Panc1 (cell line): ENCODE measurements at regions not wholly inside any gene's neighbourhood (a gene's known extent, or its start where the extent isn't known, plus 50 kb on each side); places are given as distances from the start of the nearest gene placed in this dataset.

ENCODE experiments used
- ATAC-seq: fragments of 200-7000 bp; cut with Tn5 transposase; 2 replicates; pipeline ENCODE4 v1.9.1; 2020; ENCODE audit warnings: mild to moderate bottlenecking, moderate library complexity
- BruUV-seq: library from RNA; stranded (reverse); fragments of 400-500 nt; replicated peaks from 2 replicates; lab custom pipeline; 2021; lab: Mats Ljungman, UMichigan
- CTCF ChIA-PET: fragments of 300-600 bp; sonication (Branson Sonifier 250); formaldehyde crosslinking; loops from one replicate; lab custom pipeline; 2022; ENCODE audit warnings: antibody characterized with exemption; lab: Charles Lee
- POLR2A ChIA-PET: fragments of 300-600 bp; sonication (Branson Sonifier 250); formaldehyde crosslinking; loops from one replicate; lab custom pipeline; 2022; ENCODE audit warnings: antibody characterized with exemption; lab: Charles Lee
- DNase-seq: peaks from one replicate; pipeline ENCODE4 v3.0.0-alpha.2; 2010; ENCODE audit warnings: low read depth, low spot score
- H3K27ac ChIP-seq: 2 replicates; pipeline ENCODE4 v1.5.1; 2011; ENCODE audit warnings: mild to moderate bottlenecking, low read length, inconsistent platforms
- H3K27me3 ChIP-seq: fragments of 200-500 bp; sonication (Bioruptor generic); 2 replicates; pipeline ENCODE4 v1.6.0; 2014; ENCODE audit warnings: low read length, inconsistent platforms; ENCODE audit not compliant: control insufficient read depth, insufficient read depth
- H3K36me3 ChIP-seq: fragments of 200-500 bp; sonication (Bioruptor generic); 2 replicates; pipeline ENCODE4 v1.5.1; 2014; ENCODE audit warnings: inconsistent platforms, mild to moderate bottlenecking, low read length, moderate library complexity; ENCODE audit not compliant: control insufficient read depth, insufficient read depth
- H3K4me1 ChIP-seq: 2 replicates; pipeline ENCODE4 v1.5.1; 2011; ENCODE audit warnings: inconsistent platforms, mild to moderate bottlenecking, low read length, moderate library complexity; ENCODE audit not compliant: control insufficient read depth, insufficient read depth
- H3K4me3 ChIP-seq, 2 experiments: 2 replicates each; pipeline ENCODE4 v1.5.1; 2011 to 2012; ENCODE audit warnings: low read depth in 2 of 2, low read length in 2 of 2, mild to moderate bottlenecking in 2 of 2, inconsistent platforms in 1 of 2, moderate library complexity in 1 of 2
- H3K9me3 ChIP-seq: fragments of 200-500 bp; sonication (Bioruptor generic); 2 replicates; pipeline ENCODE4 v1.5.1; 2014; ENCODE audit warnings: low read depth, mild to moderate bottlenecking, inconsistent platforms, low read length, moderate library complexity; ENCODE audit not compliant: control insufficient read depth, insufficient read depth
- CTCF ChIP-seq: fragments of 450-650 bp; IDR thresholded peaks from 2 replicates; pipeline ENCODE4 v1.5.1; 2017; ENCODE audit warnings: mild to moderate bottlenecking
- POLR2AphosphoS5 ChIP-seq: IDR thresholded peaks from 2 replicates; pipeline ENCODE4 v1.6.1; 2012; ENCODE audit warnings: mild to moderate bottlenecking, low read depth, low read length, moderate library complexity
- REST ChIP-seq, 2 experiments: IDR thresholded peaks; 2 replicates each; pipeline ENCODE4 v1.6.1; 2011 to 2012; ENCODE audit warnings: low read depth in 2 of 2, control low read depth in 1 of 2, low read length in 1 of 2, mild to moderate bottlenecking in 1 of 2, moderate library complexity in 1 of 2; ENCODE audit not compliant: insufficient read depth in 1 of 2
- SIN3A ChIP-seq: IDR thresholded peaks from 2 replicates; pipeline ENCODE4 v1.6.1; 2012; ENCODE audit warnings: low read depth, mild to moderate bottlenecking, low read length, moderate library complexity, borderline replicate concordance; ENCODE audit not compliant: insufficient read depth
- TCF7L2 ChIP-seq: IDR thresholded peaks from 2 replicates; pipeline ENCODE4 v1.6.1; 2011; ENCODE audit warnings: mild to moderate bottlenecking, low read depth, low read length, inconsistent platforms
- in situ Hi-C: cut with HindIII; loops from 2 replicates; pipeline ENCODE4 v1.10.0; 2016; ENCODE audit warnings: low sequenced_read_pairs, low pct_unique_long_range_greater_than_20kb
- intact Hi-C: fragments of 100-400 bp; cut with micrococcal nuclease; formaldehyde crosslinking; loops from one replicate; pipeline ENCODE4 v1.10.0; 2022; ENCODE audit not compliant: unreplicated experiment

GRCh38 chr2:5285061-5285460 lies 407.1 kb upstream of the SOX11 start:
- H3K4me1 ChIP-seq, result no peaks in the 10 kb centered on the region
- no peak overlapping the region for H3K4me3 ChIP-seq
- no peaks in the 10 kb centered on the region for H3K27me3 ChIP-seq
- no peaks in the 10 kb centered on the region for H3K9me3 ChIP-seq
- H3K36me3 ChIP-seq, result no peaks in the 10 kb centered on the region
- DNase-seq (no peak), ATAC-seq (no peak)
- TF ChIP-seq SIN3A (no peak), TCF7L2 (no peak), REST (IDR thresholded peaks at IDR 0.05; ENCODE audit: insufficient read depth in 1 of 2, low read depth in 2 of 2, low read length in 1 of 2) (no peak), POLR2AphosphoS5 (no peak), CTCF (no peak)
- BruUV-seq, result no TSS peak
- ChIA-PET POLR2A (no interaction called here), CTCF (no interaction called here)
- intact Hi-C loops, result no loop called here
- no peak overlapping the region for H3K27ac ChIP-seq
- in situ Hi-C loops, result no loop called here

- POLR2A ChIA-PET, result interaction anchor here (0.6 kb wide), 1 partner anchor 577 kb away, joined by 3 read pairs; no protein-coding TSS in a partner anchor
- CTCF ChIA-PET, result interaction anchor here (0.6 kb wide), 1 partner anchor 940 kb away, joined by 3 read pairs; no protein-coding TSS in a partner anchor
Observed at GRCh38 chr2:5285872-5286769, 406.1 kb upstream of the SOX11 start.

More at GRCh38 chr2:5285872-5286769, 406.1 kb upstream of the SOX11 start:
- Histone ChIP-seq H3K27ac (no peak overlapping the region), H3K4me3 (no peak overlapping the region), H3K9me3 (no peaks in the 10 kb centered on the region), H3K36me3 (no peaks in the 10 kb centered on the region), H3K4me1 (no peaks in the 10 kb centered on the region), H3K27me3 (no peaks in the 10 kb centered on the region)
- no peak for TF ChIP-seq TCF7L2
- TF ChIP-seq SIN3A, result no peak
- TF ChIP-seq REST (IDR thresholded peaks at IDR 0.05; ENCODE audit: insufficient read depth in 1 of 2, low read depth in 2 of 2, low read length in 1 of 2), result no peak
- no peak for TF ChIP-seq CTCF
- TF ChIP-seq POLR2AphosphoS5, result no peak
- no TSS peak for BruUV-seq
- ATAC-seq (no peak), DNase-seq (no peak)
- intact Hi-C loops (no loop called here), in situ Hi-C loops (no loop called here)
